ENCODE measurements at regions not wholly inside any gene's neighbourhood (a gene's known extent, or its start where the extent isn't known, plus 50 kb on each side); places are given as distances from the start of the nearest gene placed in this dataset.

DNA sequence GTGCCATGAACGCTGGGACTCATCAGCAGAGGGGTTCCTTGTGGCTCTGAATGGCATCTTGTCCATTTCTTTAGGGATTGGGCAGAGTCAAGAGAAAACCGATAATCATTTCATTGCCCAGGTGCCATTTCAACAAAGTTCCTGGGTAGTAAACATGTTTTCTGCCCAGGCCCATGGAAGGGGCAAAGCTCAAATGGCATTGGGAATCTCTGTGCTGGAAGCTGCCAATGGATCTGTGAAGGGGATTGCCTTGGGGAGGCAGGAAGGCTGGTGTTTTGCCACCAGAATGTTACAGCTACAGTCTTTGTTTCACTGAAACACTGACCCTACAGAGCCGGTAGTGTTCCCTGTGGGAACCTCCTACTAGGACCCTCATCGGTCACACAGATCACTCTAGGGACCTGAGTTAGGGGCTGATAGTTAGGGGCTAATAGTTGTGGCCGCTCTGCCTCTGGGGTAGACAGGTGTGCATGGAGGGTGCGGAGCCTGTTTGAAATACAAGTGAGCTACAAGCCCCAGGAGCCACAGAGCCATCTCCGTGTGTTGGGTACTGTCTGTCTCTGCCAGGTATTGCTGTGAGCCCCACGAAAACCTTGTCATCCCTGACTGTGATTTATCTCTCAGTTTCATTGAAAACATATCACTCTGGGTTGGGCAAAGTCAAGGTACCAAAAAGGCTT, 224.4 kb upstream of the COPS8 start:
- no peak for DNase-seq (ENCODE audit: extremely low read depth, low read depth)
- TF ChIP-seq, protein P1, sequence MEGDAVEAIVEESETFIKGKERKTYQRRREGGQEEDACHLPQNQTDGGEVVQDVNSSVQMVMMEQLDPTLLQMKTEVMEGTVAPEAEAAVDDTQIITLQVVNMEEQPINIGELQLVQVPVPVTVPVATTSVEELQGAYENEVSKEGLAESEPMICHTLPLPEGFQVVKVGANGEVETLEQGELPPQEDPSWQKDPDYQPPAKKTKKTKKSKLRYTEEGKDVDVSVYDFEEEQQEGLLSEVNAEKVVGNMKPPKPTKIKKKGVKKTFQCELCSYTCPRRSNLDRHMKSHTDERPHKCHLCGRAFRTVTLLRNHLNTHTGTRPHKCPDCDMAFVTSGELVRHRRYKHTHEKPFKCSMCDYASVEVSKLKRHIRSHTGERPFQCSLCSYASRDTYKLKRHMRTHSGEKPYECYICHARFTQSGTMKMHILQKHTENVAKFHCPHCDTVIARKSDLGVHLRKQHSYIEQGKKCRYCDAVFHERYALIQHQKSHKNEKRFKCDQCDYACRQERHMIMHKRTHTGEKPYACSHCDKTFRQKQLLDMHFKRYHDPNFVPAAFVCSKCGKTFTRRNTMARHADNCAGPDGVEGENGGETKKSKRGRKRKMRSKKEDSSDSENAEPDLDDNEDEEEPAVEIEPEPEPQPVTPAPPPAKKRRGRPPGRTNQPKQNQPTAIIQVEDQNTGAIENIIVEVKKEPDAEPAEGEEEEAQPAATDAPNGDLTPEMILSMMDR (IDR thresholded peaks at IDR 0.05; ENCODE audit: low read depth, low read length): no peak

DNA sequence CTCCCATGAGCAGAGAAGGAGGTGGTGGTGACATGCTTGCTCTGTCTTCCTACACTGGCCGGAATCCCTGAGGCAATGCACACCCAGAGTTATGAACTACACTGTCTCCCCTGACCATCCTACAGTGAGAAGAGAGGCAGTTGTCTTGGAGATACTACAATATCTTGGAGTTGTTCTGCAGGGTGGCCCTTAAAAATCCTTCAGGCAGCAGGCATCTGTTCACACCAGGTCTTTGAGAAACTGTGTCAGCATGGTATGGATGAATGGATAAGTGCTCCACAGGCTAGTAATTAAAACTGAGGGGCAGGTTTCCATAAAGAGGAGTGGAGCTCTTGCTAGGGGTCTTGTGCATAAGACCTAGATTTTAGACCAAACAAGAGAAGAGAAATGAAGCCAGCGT, 223.7 kb upstream of the COPS8 start:
- TF ChIP-seq, protein P1 (IDR thresholded peaks at IDR 0.05; ENCODE audit: low read depth, low read length): no peak
- no peak for DNase-seq (ENCODE audit: extremely low read depth, low read depth)

DNA sequence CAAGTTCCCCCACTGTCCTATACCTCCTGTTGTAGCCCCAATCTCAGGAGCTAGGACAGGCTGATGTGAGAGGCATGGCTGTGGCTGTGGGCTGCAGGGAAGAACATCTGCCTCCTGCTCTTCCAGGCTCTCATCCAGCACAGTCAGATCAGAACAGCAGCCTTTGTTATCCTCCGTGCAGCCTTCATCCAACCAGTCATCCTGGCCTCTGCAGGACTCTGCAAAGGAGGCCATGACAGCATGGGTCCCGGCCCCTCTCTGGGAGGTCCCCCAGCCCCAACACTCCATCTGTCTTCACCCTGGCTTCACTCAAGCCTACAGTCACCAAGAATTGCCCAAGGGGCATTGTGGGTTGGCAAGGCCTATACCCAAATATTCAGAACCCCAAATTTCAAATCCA, 223.2 kb upstream of the COPS8 start:
- TF ChIP-seq, protein P1 (IDR thresholded peaks at IDR 0.05; ENCODE audit: low read depth, low read length): no peak
- no peak for DNase-seq (ENCODE audit: extremely low read depth, low read depth)

DNA sequence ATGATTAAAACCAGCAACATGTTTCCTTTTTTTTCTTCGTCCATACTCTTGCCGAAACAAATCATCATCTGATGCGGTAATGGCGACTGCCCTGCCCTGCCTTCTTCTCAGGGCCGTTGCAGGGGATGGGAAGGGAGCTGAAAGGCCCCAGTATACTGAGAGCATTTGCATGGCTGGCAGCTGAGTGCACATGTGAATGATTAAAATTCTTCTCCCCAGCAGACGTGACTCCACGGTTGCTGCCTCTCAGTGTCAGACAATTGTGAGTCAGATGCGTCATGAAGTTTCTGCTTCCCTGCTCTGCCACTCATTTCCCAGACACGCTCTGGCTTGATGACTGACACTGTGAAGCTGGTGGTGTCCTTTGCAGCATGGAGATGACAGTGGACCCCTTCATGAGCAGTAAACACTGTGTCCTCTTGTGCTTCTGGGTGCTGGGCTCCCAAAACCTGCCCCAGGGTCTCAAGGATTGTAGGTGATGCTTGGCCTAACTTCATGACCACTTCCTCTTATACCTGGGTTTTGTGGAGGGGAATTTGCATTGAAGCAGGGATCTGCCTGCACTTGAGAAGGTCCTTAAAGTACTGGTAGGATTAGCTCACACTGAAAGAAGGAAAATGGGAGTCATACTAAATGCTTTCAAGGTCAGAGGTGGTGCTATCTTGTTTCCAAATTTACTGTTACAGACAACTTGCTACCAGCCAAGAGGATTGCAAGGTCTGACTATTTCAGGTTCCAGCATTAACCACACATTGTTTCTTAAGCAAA, 222.5 kb upstream of the COPS8 start:
- DNase-seq (ENCODE audit: extremely low read depth, low read depth): peak; percentile 93

DNA sequence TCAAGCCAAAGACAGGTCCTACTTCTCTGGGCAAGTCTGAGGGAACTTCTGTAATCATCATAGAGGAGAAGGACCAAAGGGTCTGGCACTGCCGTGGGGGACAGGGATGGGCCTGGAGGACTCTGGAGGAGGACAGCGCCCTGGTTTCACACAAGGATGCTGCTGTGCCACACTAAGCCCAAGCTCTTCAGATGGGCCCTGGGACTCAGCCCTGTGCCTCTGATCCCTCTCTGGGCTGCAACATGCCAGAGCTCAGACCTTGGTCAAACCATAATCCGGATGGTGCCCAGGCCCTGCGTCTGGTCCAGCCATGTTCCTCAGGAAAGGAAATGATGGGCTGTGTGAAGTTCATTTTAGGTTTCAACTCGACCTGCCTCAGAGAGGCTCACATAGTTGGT, 222.0 kb upstream of the COPS8 start:
- no peak for DNase-seq (ENCODE audit: extremely low read depth, low read depth)
- TF ChIP-seq, protein P1 (IDR thresholded peaks at IDR 0.05; ENCODE audit: low read depth, low read length): no peak

More for the DNA sequence above, 222.5 kb upstream of the COPS8 start:
- TF ChIP-seq, protein P1 (IDR thresholded peaks at IDR 0.05; ENCODE audit: low read depth, low read length): no peak

DNA sequence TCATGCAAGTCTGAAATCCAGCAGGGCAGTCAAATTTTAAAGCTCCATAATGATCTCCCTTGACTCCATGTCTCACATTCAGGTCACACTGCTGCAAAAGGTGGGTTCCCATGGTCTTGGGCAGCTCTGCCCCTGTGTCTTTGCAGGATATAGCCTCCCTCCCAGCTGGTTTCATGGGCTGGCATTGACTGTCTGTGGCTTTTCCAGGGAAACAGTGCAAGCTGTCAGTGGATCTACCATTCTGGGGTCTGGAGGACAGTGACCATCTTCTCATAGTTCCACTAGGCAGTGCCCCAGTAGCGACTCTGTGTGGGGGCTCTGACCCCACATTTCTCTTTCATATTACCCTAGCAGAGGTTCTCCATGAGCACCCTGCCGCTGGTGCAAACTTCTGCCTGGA, 220.6 kb upstream of the COPS8 start:
- TF ChIP-seq, protein P1 (IDR thresholded peaks at IDR 0.05; ENCODE audit: low read depth, low read length): no peak
- DNase-seq (ENCODE audit: extremely low read depth, low read depth): no peak

All from AG09319 (cell line).